Suprapubic skin (tissue), 4 donors: ENCODE measurements at regions not wholly inside any gene's neighbourhood (a gene's known extent, or its start where the extent isn't known, plus 50 kb on each side); places are given as distances from the start of the nearest gene placed in this dataset.

Source experiments
- DNase-seq, 2 donors: peaks; one replicate each; pipeline ENCODE4 v3.0.0-alpha.2; 2019; ENCODE audit warnings: low spot score in 2 of 2
- H3K27ac ChIP-seq: fragments of 200-600 bp; sonication (generic); one replicate; pipeline ENCODE4 v1.5.1; 2019
- H3K27me3 ChIP-seq: fragments of 200-600 bp; sonication (generic); one replicate; pipeline ENCODE4 v1.5.1; 2019
- H3K36me3 ChIP-seq: fragments of 200-600 bp; sonication (generic); one replicate; pipeline ENCODE4 v1.5.1; 2019
- H3K4me1 ChIP-seq: fragments of 200-600 bp; sonication (generic); one replicate; pipeline ENCODE4 v1.5.1; 2019
- H3K4me3 ChIP-seq: fragments of 200-600 bp; sonication (generic); one replicate; pipeline ENCODE4 v1.5.1; 2019; ENCODE audit warnings: mild to moderate bottlenecking
- H3K9me3 ChIP-seq: fragments of 200-600 bp; sonication (generic); one replicate; pipeline ENCODE4 v1.5.1; 2019
- EP300 ChIP-seq: sonication (generic); formaldehyde crosslinking; IDR thresholded peaks from one replicate; pipeline ENCODE4 v1.6.1; 2017; ENCODE audit warnings: antibody characterized with exemption
- POLR2A ChIP-seq, 2 donors: fragments of 450-650 bp; IDR thresholded peaks; one replicate each; pipeline ENCODE4 v1.6.1; 2017; ENCODE audit warnings: antibody characterized with exemption in 2 of 2, mild to moderate bottlenecking in 2 of 2, moderate library complexity in 2 of 2
- POLR2AphosphoS5 ChIP-seq, 3 donors: sonication (generic); formaldehyde crosslinking; IDR thresholded peaks; one replicate each; pipeline ENCODE4 v1.6.1; 2017; ENCODE audit warnings: antibody characterized with exemption in 3 of 3
- WGBS: methylation state at CpG from one replicate; pipeline ENCODE4 v1.1.5; 2018; 5-methylcytosine and 5-hydroxymethylcytosine counted together
- TF ChIP-seq, protein P1 (sequence below), 2 donors: fragments of 200-600 bp in 1 of 2; fragments of 450-650 bp in 1 of 2; sonication (generic) in 1 of 2; IDR thresholded peaks; one replicate each; pipeline ENCODE4 v1.5.1; 2016 to 2019; ENCODE audit warnings: antibody characterized with exemption in 2 of 2, mild to moderate bottlenecking in 1 of 2, moderate library complexity in 1 of 2

DNA sequence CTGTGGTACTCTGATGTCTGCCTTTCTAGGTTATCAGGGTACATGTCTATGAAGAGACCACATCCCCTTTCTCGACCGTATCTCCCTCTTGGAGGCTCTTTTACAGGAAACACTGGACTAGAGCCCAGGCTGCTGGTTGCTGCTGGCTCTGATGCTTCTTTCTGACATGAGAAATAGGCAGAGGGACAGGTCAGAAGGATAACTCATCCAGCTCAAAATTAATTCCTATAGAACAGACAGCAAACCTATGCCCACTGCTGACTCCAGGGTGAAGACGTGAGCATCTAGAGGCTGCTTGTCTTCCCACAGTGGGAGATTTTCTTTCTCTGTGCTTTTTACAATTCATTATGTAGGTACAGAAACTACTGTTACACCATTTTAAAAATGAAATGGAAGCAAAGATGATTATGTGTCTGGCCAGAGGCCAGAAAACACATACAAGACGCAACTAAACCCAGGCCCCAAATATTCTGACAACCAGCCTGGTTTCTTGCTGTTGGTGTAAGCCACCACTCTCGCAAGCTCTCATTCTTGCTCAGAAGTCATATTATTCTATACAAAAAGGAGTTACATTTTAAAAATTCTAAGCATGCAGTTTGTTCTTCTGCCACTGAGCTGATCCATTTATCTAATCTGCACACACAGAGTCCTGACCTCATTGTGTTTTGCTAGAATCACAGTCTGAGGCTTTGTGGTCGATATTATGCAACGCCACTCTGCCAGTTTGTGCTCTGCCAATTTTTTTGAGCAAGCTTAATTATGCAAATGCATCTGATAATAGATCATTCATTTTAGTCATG lies 424.3 kb downstream of the KIF20B start:
- WGBS: 51% methylated on average over 7 of the region's 7 CpGs
- no peak overlapping the region for H3K27ac ChIP-seq
- TF ChIP-seq, protein P1, sequence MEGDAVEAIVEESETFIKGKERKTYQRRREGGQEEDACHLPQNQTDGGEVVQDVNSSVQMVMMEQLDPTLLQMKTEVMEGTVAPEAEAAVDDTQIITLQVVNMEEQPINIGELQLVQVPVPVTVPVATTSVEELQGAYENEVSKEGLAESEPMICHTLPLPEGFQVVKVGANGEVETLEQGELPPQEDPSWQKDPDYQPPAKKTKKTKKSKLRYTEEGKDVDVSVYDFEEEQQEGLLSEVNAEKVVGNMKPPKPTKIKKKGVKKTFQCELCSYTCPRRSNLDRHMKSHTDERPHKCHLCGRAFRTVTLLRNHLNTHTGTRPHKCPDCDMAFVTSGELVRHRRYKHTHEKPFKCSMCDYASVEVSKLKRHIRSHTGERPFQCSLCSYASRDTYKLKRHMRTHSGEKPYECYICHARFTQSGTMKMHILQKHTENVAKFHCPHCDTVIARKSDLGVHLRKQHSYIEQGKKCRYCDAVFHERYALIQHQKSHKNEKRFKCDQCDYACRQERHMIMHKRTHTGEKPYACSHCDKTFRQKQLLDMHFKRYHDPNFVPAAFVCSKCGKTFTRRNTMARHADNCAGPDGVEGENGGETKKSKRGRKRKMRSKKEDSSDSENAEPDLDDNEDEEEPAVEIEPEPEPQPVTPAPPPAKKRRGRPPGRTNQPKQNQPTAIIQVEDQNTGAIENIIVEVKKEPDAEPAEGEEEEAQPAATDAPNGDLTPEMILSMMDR (IDR thresholded peaks at IDR 0.05): no peak
- TF ChIP-seq EP300 (no peak), POLR2A (IDR thresholded peaks at IDR 0.05) (no peak), POLR2AphosphoS5 (IDR thresholded peaks at IDR 0.05) (no peak)

DNA sequence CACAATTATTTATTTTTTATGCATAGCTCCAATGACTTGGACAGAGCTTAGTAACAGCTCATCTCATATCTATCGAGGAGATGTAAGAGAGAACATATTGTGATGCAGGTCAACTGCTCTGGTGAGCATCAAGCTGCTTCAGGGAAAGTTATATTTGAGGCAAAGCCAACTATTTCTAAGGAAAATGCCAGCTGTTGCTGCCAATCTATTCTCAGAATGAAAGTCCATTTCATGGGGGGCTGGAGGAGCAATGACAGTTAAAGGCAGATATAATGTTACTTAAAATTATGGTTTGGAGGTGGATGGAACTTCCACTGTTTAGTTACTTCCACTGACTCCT lies 424.8 kb downstream of the KIF20B start:
- Histone ChIP-seq H3K4me1 (no peaks in the 10 kb centered on the region), H3K4me3 (no peak overlapping the region), H3K27me3 (no peaks in the 10 kb centered on the region), H3K9me3 (no peaks in the 10 kb centered on the region), H3K36me3 (no peaks in the 10 kb centered on the region), H3K27ac (no peak overlapping the region)
- DNase-seq: no peak
- WGBS: 54% methylated on average over 1 of the region's 1 CpG
- TF ChIP-seq EP300: no peak
- TF ChIP-seq, protein P1 (IDR thresholded peaks at IDR 0.05): no peak

More for the DNA sequence above, 424.3 kb downstream of the KIF20B start:
- Histone ChIP-seq H3K36me3 (no peaks in the 10 kb centered on the region), H3K4me1 (no peaks in the 10 kb centered on the region), H3K27me3 (no peaks in the 10 kb centered on the region), H3K4me3 (no peak overlapping the region), H3K9me3 (no peaks in the 10 kb centered on the region)
- no peak for DNase-seq

GRCh38 chr10:90130321-90131086 lies 429.1 kb downstream of the KIF20B start:
- Histone ChIP-seq H3K4me1 (no peaks in the 10 kb centered on the region), H3K4me3 (no peak overlapping the region), H3K27me3 (no peaks in the 10 kb centered on the region), H3K9me3 (peaks cover 4% of the 10 kb centered on the region), H3K27ac (no peak overlapping the region), H3K36me3 (no peaks in the 10 kb centered on the region)
- WGBS: 80% methylated on average over 2 of the region's 2 CpGs
- no peak for DNase-seq
- TF ChIP-seq POLR2A (IDR thresholded peaks at IDR 0.05) (no peak), EP300 (no peak), POLR2AphosphoS5 (IDR thresholded peaks at IDR 0.05) (no peak)
- TF ChIP-seq, protein P1 (IDR thresholded peaks at IDR 0.05): no peak

GRCh38 chr10:90133606-90134005 lies 432.2 kb downstream of the KIF20B start:
- whole genome bisulfite sequencing: 85% methylated on average over 2 of the region's 2 CpGs
- Histone ChIP-seq H3K27ac (no peak overlapping the region), H3K27me3 (no peaks in the 10 kb centered on the region), H3K4me3 (no peak overlapping the region), H3K36me3 (no peaks in the 10 kb centered on the region), H3K4me1 (no peaks in the 10 kb centered on the region), H3K9me3 (peaks cover 22% of the 10 kb centered on the region)
- DNase-seq: no peak
- TF ChIP-seq EP300: no peak
- TF ChIP-seq, protein P1 (IDR thresholded peaks at IDR 0.05): no peak
- no peak for TF ChIP-seq POLR2AphosphoS5 (IDR thresholded peaks at IDR 0.05)
- no peak for TF ChIP-seq POLR2A (IDR thresholded peaks at IDR 0.05)

GRCh38 chr10:90136731-90137316 lies 435.4 kb downstream of the KIF20B start:
- no peak for TF ChIP-seq POLR2A (IDR thresholded peaks at IDR 0.05)
- Histone ChIP-seq H3K4me1 (no peaks in the 10 kb centered on the region), H3K27me3 (no peaks in the 10 kb centered on the region), H3K4me3 (no peak overlapping the region), H3K36me3 (no peaks in the 10 kb centered on the region), H3K9me3 (peaks cover 22% of the 10 kb centered on the region), H3K27ac (no peak overlapping the region)
- no peak for DNase-seq
- 77% methylated on average over 8 of the region's 8 CpGs for WGBS
